NCI-H1092 treated with DMSO at 0.1 percent for 48 hours (cell line): ENCODE measurements at regions not wholly inside any gene's neighbourhood (a gene's known extent, or its start where the extent isn't known, plus 50 kb on each side); places are given as distances from the start of the nearest gene placed in this dataset.

Experiments
- DNase-seq: peaks from one replicate; lab custom pipeline; 2025; lab: John Stamatoyannopoulos, UW

- peak; percentile 56 for DNase-seq
These were observed 307.7 kb downstream of the ARPP21 start for GRCh38 chr3:35946854-35947515.

- DNase-seq, result no peak
These were observed 310.7 kb downstream of the ARPP21 start for GRCh38 chr3:35950021-35950420.

GRCh38 chr3:35954413-35954812 is 315.1 kb downstream of the ARPP21 start:
- DNase-seq, result no peak

- peak; percentile 20 for DNase-seq
These were observed 326.6 kb downstream of the ARPP21 start for GRCh38 chr3:35965908-35966307.

GRCh38 chr3:35966629-35967464 is 327.5 kb downstream of the ARPP21 start:
- DNase-seq, result no peak

- no peak for DNase-seq
These were observed 328.8 kb downstream of the ARPP21 start for GRCh38 chr3:35968043-35968622.

- no peak for DNase-seq
These were observed 330.1 kb downstream of the ARPP21 start for GRCh38 chr3:35969406-35969805.

- no peak for DNase-seq
These were observed 331.5 kb downstream of the ARPP21 start for GRCh38 chr3:35970793-35971192.

- no peak for DNase-seq
These were observed 332.4 kb downstream of the ARPP21 start for GRCh38 chr3:35971686-35972085.

- no peak for DNase-seq
These were observed 335.5 kb downstream of the ARPP21 start for GRCh38 chr3:35974872-35975271.

- no peak for DNase-seq
These were observed 346.8 kb downstream of the ARPP21 start for GRCh38 chr3:35986161-35986560.

GRCh38 chr3:35987386-35987785 is 348.1 kb downstream of the ARPP21 start:
- no peak for DNase-seq

- no peak for DNase-seq
These were observed 352.7 kb downstream of the ARPP21 start for GRCh38 chr3:35992041-35992440.

- DNase-seq, result no peak
These were observed 368.5 kb upstream of the STAC start for GRCh38 chr3:36011791-36012190.

GRCh38 chr3:36013425-36013824 is 366.9 kb upstream of the STAC start:
- no peak for DNase-seq

GRCh38 chr3:36025232-36025631 is 355.1 kb upstream of the STAC start:
- DNase-seq, result no peak

- DNase-seq, result no peak
These were observed 347.9 kb upstream of the STAC start for GRCh38 chr3:36032180-36033047.

GRCh38 chr3:36058404-36059030 is 321.8 kb upstream of the STAC start:
- DNase-seq, result peak; percentile 78

- peak; percentile 68 for DNase-seq
These were observed 319.4 kb upstream of the STAC start for GRCh38 chr3:36060950-36061349.

- DNase-seq, result no peak
These were observed 316.3 kb upstream of the STAC start for GRCh38 chr3:36063992-36064391.

GRCh38 chr3:36065321-36065720 is 315.0 kb upstream of the STAC start:
- no peak for DNase-seq

- no peak for DNase-seq
These were observed 304.8 kb upstream of the STAC start for GRCh38 chr3:36075491-36075890.
